DND-41 (cell line): ENCODE measurements at regions not wholly inside any gene's neighbourhood (a gene's known extent, or its start where the extent isn't known, plus 50 kb on each side); places are given as distances from the start of the nearest gene placed in this dataset.

ENCODE experiments used
- CTCF ChIP-seq: IDR thresholded peaks from 2 replicates; pipeline ENCODE4 v1.5.1; 2012; ENCODE audit warnings: borderline replicate concordance, low read length, moderate library complexity, mild to moderate bottlenecking; ENCODE audit not compliant: poor library complexity, severe bottlenecking; ENCODE audit errors: extremely low read depth
- EZH2 ChIP-seq: IDR thresholded peaks from 3 replicates; pipeline ENCODE4 v1.6.1; 2012; ENCODE audit warnings: borderline replicate concordance, low read depth, mild to moderate bottlenecking, moderate library complexity, low read length, inconsistent platforms; ENCODE audit not compliant: severe bottlenecking

DNA sequence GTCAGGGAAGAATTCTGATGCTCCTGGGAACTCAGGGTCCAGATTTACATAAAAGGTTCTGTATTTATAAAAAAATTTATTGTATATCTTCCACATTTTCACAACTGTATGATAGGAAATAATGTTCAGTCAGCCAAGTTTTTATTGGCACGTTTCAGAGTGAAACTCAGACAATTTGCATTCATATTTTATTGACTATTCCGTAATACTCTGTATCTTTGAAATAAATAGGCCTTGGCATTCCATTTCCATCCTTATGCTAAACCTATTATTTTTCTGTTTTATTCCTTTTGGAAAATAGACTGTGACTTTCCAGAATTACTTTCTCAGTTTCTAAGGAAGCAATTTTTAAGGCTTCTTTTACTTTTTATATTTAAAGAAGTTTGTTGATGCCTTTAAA, 329.0 kb downstream of the OLFM3 start:
- TF ChIP-seq CTCF (no peak), EZH2 (no peak)
